ENCODE measurements at regions not wholly inside any gene's neighbourhood (a gene's known extent, or its start where the extent isn't known, plus 50 kb on each side); places are given as distances from the start of the nearest gene placed in this dataset.

GRCh38 chr1:38289034-38289433 is 242.4 kb upstream of the POU3F1 start:
- Mint-ChIP-seq H3K27me3 (ENCODE audit: low read depth) (peaks cover 42% of the 10 kb centered on the region), H3K4me1 (ENCODE audit: low read depth) (no peaks in the 10 kb centered on the region), H3K4me3 (no peak overlapping the region), H3K9me3 (no peaks in the 10 kb centered on the region), H3K36me3 (ENCODE audit: low read depth) (no peaks in the 10 kb centered on the region), H3K27ac (no peak overlapping the region)
- no peak for DNase-seq (ENCODE audit: low spot score)

GRCh38 chr1:38287547-38287946 is 241.0 kb upstream of the POU3F1 start:
- no peak overlapping the region for H3K4me3 Mint-ChIP-seq
- H3K27me3 Mint-ChIP-seq (ENCODE audit: low read depth): peaks cover 28% of the 10 kb centered on the region
- H3K27ac Mint-ChIP-seq: no peak overlapping the region
- H3K9me3 Mint-ChIP-seq: no peaks in the 10 kb centered on the region
- no peaks in the 10 kb centered on the region for H3K36me3 Mint-ChIP-seq (ENCODE audit: low read depth)
- no peak for DNase-seq (ENCODE audit: low spot score)
- H3K4me1 Mint-ChIP-seq (ENCODE audit: low read depth): no peaks in the 10 kb centered on the region

- H3K27me3 Mint-ChIP-seq (ENCODE audit: low read depth): peaks cover 23% of the 10 kb centered on the region
Measured at GRCh38 chr1:38287036-38287435, 240.4 kb upstream of the POU3F1 start.

GRCh38 chr1:38285807-38286530 is 239.4 kb upstream of the POU3F1 start:
- Mint-ChIP-seq H3K36me3 (ENCODE audit: low read depth) (no peaks in the 10 kb centered on the region), H3K4me1 (ENCODE audit: low read depth) (no peaks in the 10 kb centered on the region), H3K4me3 (no peak overlapping the region), H3K27me3 (ENCODE audit: low read depth) (peaks cover 13% of the 10 kb centered on the region), H3K9me3 (no peaks in the 10 kb centered on the region), H3K27ac (no peak overlapping the region)
- no peak for DNase-seq (ENCODE audit: low spot score)

More at GRCh38 chr1:38287036-38287435, 240.4 kb upstream of the POU3F1 start:
- no peak for DNase-seq (ENCODE audit: low spot score)
- Mint-ChIP-seq H3K36me3 (ENCODE audit: low read depth) (no peaks in the 10 kb centered on the region), H3K27ac (no peak overlapping the region), H3K4me3 (no peak overlapping the region), H3K9me3 (no peaks in the 10 kb centered on the region), H3K4me1 (ENCODE audit: low read depth) (no peaks in the 10 kb centered on the region)

GRCh38 chr1:38284953-38285352 is 238.4 kb upstream of the POU3F1 start:
- Mint-ChIP-seq H3K36me3 (ENCODE audit: low read depth) (no peaks in the 10 kb centered on the region), H3K4me3 (no peak overlapping the region), H3K27me3 (ENCODE audit: low read depth) (peaks cover 7% of the 10 kb centered on the region), H3K4me1 (ENCODE audit: low read depth) (no peaks in the 10 kb centered on the region), H3K27ac (no peak overlapping the region), H3K9me3 (peaks cover under 1% of the 10 kb centered on the region)
- DNase-seq (ENCODE audit: low spot score): no peak

GRCh38 chr1:38283696-38284470 is 237.3 kb upstream of the POU3F1 start:
- no peak overlapping the region for H3K27ac Mint-ChIP-seq
- H3K9me3 Mint-ChIP-seq: peaks cover 11% of the 10 kb centered on the region
- DNase-seq (ENCODE audit: low spot score): no peak

GRCh38 chr1:38279148-38279547 is 232.6 kb upstream of the POU3F1 start:
- H3K27ac Mint-ChIP-seq: no peak overlapping the region
- no peaks in the 10 kb centered on the region for H3K4me1 Mint-ChIP-seq (ENCODE audit: low read depth)
- no peak overlapping the region for H3K4me3 Mint-ChIP-seq
- DNase-seq (ENCODE audit: low spot score): no peak
- H3K9me3 Mint-ChIP-seq: peaks cover 22% of the 10 kb centered on the region
- H3K27me3 Mint-ChIP-seq (ENCODE audit: low read depth): peaks cover under 1% of the 10 kb centered on the region
- H3K36me3 Mint-ChIP-seq (ENCODE audit: low read depth): no peaks in the 10 kb centered on the region

More at GRCh38 chr1:38283696-38284470, 237.3 kb upstream of the POU3F1 start:
- Mint-ChIP-seq H3K4me3 (no peak overlapping the region), H3K36me3 (ENCODE audit: low read depth) (no peaks in the 10 kb centered on the region), H3K27me3 (ENCODE audit: low read depth) (no peaks in the 10 kb centered on the region), H3K4me1 (ENCODE audit: low read depth) (no peaks in the 10 kb centered on the region)

GRCh38 chr1:38277646-38278045 is 231.1 kb upstream of the POU3F1 start:
- Mint-ChIP-seq H3K9me3 (peaks cover 22% of the 10 kb centered on the region), H3K4me3 (no peak overlapping the region), H3K4me1 (ENCODE audit: low read depth) (no peaks in the 10 kb centered on the region), H3K36me3 (ENCODE audit: low read depth) (no peaks in the 10 kb centered on the region), H3K27me3 (ENCODE audit: low read depth) (peaks cover 4% of the 10 kb centered on the region), H3K27ac (no peak overlapping the region)
- no peak for DNase-seq (ENCODE audit: low spot score)

- Mint-ChIP-seq H3K27me3 (ENCODE audit: low read depth) (peaks cover 6% of the 10 kb centered on the region), H3K4me3 (no peak overlapping the region), H3K9me3 (peaks cover 22% of the 10 kb centered on the region), H3K27ac (no peak overlapping the region), H3K36me3 (ENCODE audit: low read depth) (no peaks in the 10 kb centered on the region), H3K4me1 (ENCODE audit: low read depth) (no peaks in the 10 kb centered on the region)
- DNase-seq (ENCODE audit: low spot score): no peak
Measured at GRCh38 chr1:38275960-38276359, 229.4 kb upstream of the POU3F1 start.

- peaks cover 6% of the 10 kb centered on the region for H3K27me3 Mint-ChIP-seq (ENCODE audit: low read depth)
- no peak overlapping the region for H3K4me3 Mint-ChIP-seq
- no peak for DNase-seq (ENCODE audit: low spot score)
- H3K36me3 Mint-ChIP-seq (ENCODE audit: low read depth): no peaks in the 10 kb centered on the region
- H3K4me1 Mint-ChIP-seq (ENCODE audit: low read depth): no peaks in the 10 kb centered on the region
- H3K27ac Mint-ChIP-seq: no peak overlapping the region
- H3K9me3 Mint-ChIP-seq: peaks cover 21% of the 10 kb centered on the region
Measured at GRCh38 chr1:38274974-38275373, 228.4 kb upstream of the POU3F1 start.

GRCh38 chr1:38273196-38273804 is 226.7 kb upstream of the POU3F1 start:
- H3K27me3 Mint-ChIP-seq (ENCODE audit: low read depth): peaks cover 6% of the 10 kb centered on the region
- DNase-seq (ENCODE audit: low spot score): no peak
- no peak overlapping the region for H3K4me3 Mint-ChIP-seq
- H3K36me3 Mint-ChIP-seq (ENCODE audit: low read depth): no peaks in the 10 kb centered on the region
- H3K27ac Mint-ChIP-seq: no peak overlapping the region
- H3K4me1 Mint-ChIP-seq (ENCODE audit: low read depth): no peaks in the 10 kb centered on the region
- peaks cover 6% of the 10 kb centered on the region for H3K9me3 Mint-ChIP-seq

GRCh38 chr1:38272515-38272914 is 225.9 kb upstream of the POU3F1 start:
- Mint-ChIP-seq H3K9me3 (peaks cover 3% of the 10 kb centered on the region), H3K4me1 (ENCODE audit: low read depth) (no peaks in the 10 kb centered on the region), H3K27ac (no peak overlapping the region), H3K36me3 (ENCODE audit: low read depth) (no peaks in the 10 kb centered on the region), H3K27me3 (ENCODE audit: low read depth) (peaks cover 9% of the 10 kb centered on the region), H3K4me3 (no peak overlapping the region)
- DNase-seq (ENCODE audit: low spot score): no peak

- Mint-ChIP-seq H3K4me1 (ENCODE audit: low read depth) (no peaks in the 10 kb centered on the region), H3K27me3 (ENCODE audit: low read depth) (peaks cover 17% of the 10 kb centered on the region), H3K9me3 (no peaks in the 10 kb centered on the region), H3K36me3 (ENCODE audit: low read depth) (no peaks in the 10 kb centered on the region), H3K4me3 (no peak overlapping the region), H3K27ac (no peak overlapping the region)
- DNase-seq (ENCODE audit: low spot score): no peak
Measured at GRCh38 chr1:38270849-38271633, 224.4 kb upstream of the POU3F1 start.

All from T-helper 2 cell treated with Interferon-gamma antibody and Interleukin-4, amounts not matched to agents 5 μg/mL and 100 μg/mL, for 36 hours (primary cell).